Type B pancreatic cell (in vitro differentiated cells): ENCODE measurements at regions not wholly inside any gene's neighbourhood (a gene's known extent, or its start where the extent isn't known, plus 50 kb on each side); places are given as distances from the start of the nearest gene placed in this dataset.
"Not testable (repeated sequence)": the region's sequence is repeated elsewhere in the genome, so short reads cannot be mapped to it uniquely, and the experiment has no call there.

ENCODE experiments used
- DNase-seq: peaks from one replicate; pipeline ENCODE4 v3.0.0; 2021; ENCODE audit warnings: mixed read lengths; ENCODE audit not compliant: unreplicated experiment; ENCODE audit errors: extremely low spot score
- H3K27ac Mint-ChIP-seq: 2 replicates; pipeline ENCODE4 v1.8.0; 2021; ENCODE audit warnings: mild to moderate bottlenecking, mixed read lengths
- H3K27me3 Mint-ChIP-seq: 2 replicates; pipeline ENCODE4 v1.8.0; 2021; ENCODE audit warnings: mixed read lengths
- H3K36me3 Mint-ChIP-seq: 2 replicates; pipeline ENCODE4 v1.8.0; 2021; ENCODE audit warnings: mixed read lengths
- H3K4me1 Mint-ChIP-seq: one replicate; pipeline ENCODE4 v1.8.0; 2021; ENCODE audit warnings: mixed read lengths; ENCODE audit not compliant: unreplicated experiment
- H3K4me3 Mint-ChIP-seq: 2 replicates; pipeline ENCODE4 v1.8.0; 2021; ENCODE audit warnings: mild to moderate bottlenecking, mixed read lengths
- H3K9me3 Mint-ChIP-seq: 2 replicates; pipeline ENCODE4 v1.8.0; 2021; ENCODE audit warnings: mixed read lengths
- CTCF ChIP-seq: fragments of 200-600 bp; sonication (generic); conservative IDR thresholded peaks from 2 replicates; pipeline ENCODE4 v1.5.0; 2021; ENCODE audit warnings: antibody characterized with exemption, mild to moderate bottlenecking

- no peak overlapping the region for H3K4me3 Mint-ChIP-seq
- no peak overlapping the region for H3K27ac Mint-ChIP-seq
- no peaks in the 10 kb centered on the region for H3K4me1 Mint-ChIP-seq
- no peak for TF ChIP-seq CTCF
- no peaks in the 10 kb centered on the region for H3K9me3 Mint-ChIP-seq
- peaks cover 3% of the 10 kb centered on the region for H3K27me3 Mint-ChIP-seq
- no peak for DNase-seq
- H3K36me3 Mint-ChIP-seq, result no peaks in the 10 kb centered on the region
Measured at GRCh38 chr12:47337581-47337980, 257.8 kb upstream of the AMIGO2 start.

GRCh38 chr12:47333271-47333858 is 253.6 kb upstream of the AMIGO2 start:
- not testable (repeated sequence) for H3K27ac Mint-ChIP-seq, H3K27me3 Mint-ChIP-seq, H3K4me1 Mint-ChIP-seq

GRCh38 chr12:47328831-47329545 is 249.2 kb upstream of the AMIGO2 start:
- Mint-ChIP-seq H3K36me3 (no peaks in the 10 kb centered on the region), H3K9me3 (no peaks in the 10 kb centered on the region), H3K4me1 (no peaks in the 10 kb centered on the region), H3K27ac (no peak overlapping the region), H3K27me3 (no peaks in the 10 kb centered on the region), H3K4me3 (no peak overlapping the region)
- DNase-seq, result no peak
- TF ChIP-seq CTCF, result no peak

More at GRCh38 chr12:47333271-47333858, 253.6 kb upstream of the AMIGO2 start:
- not testable (repeated sequence) for H3K4me3 Mint-ChIP-seq, DNase-seq, H3K9me3 Mint-ChIP-seq, H3K36me3 Mint-ChIP-seq

- DNase-seq, result no peak
- no peak for TF ChIP-seq CTCF
- no peaks in the 10 kb centered on the region for H3K36me3 Mint-ChIP-seq
- no peak overlapping the region for H3K27ac Mint-ChIP-seq
- H3K4me3 Mint-ChIP-seq, result no peak overlapping the region
- H3K4me1 Mint-ChIP-seq, result no peaks in the 10 kb centered on the region
- H3K27me3 Mint-ChIP-seq, result no peaks in the 10 kb centered on the region
- H3K9me3 Mint-ChIP-seq, result peaks cover 3% of the 10 kb centered on the region
Measured at GRCh38 chr12:47326190-47326589, 246.4 kb upstream of the AMIGO2 start.

- Mint-ChIP-seq H3K36me3 (no peaks in the 10 kb centered on the region), H3K27me3 (no peaks in the 10 kb centered on the region), H3K27ac (no peak overlapping the region), H3K9me3 (peaks cover 3% of the 10 kb centered on the region), H3K4me1 (no peaks in the 10 kb centered on the region), H3K4me3 (no peak overlapping the region)
- DNase-seq, result no peak
- no peak for TF ChIP-seq CTCF
Measured at GRCh38 chr12:47323802-47324201, 244.0 kb upstream of the AMIGO2 start.

- TF ChIP-seq CTCF, result no peak
- Mint-ChIP-seq H3K4me1 (peaks cover 6% of the 10 kb centered on the region), H3K36me3 (no peaks in the 10 kb centered on the region), H3K27ac (no peak overlapping the region), H3K27me3 (no peaks in the 10 kb centered on the region), H3K4me3 (no peak overlapping the region), H3K9me3 (peaks cover 3% of the 10 kb centered on the region)
- DNase-seq, result no peak
Measured at GRCh38 chr12:47321436-47321835, 241.7 kb upstream of the AMIGO2 start.
